Stimulated activated CD4-positive, alpha-beta T cell treated with anti-CD3 and anti-CD28 coated beads, Interleukin-4, amount 100 ng/mL, for 24 hours (primary cell): ENCODE measurements at regions not wholly inside any gene's neighbourhood (a gene's known extent, or its start where the extent isn't known, plus 50 kb on each side); places are given as distances from the start of the nearest gene placed in this dataset.

Source experiments
- DNase-seq: peaks from one replicate; pipeline ENCODE4 v3.0.0-alpha.2; 2020

DNA sequence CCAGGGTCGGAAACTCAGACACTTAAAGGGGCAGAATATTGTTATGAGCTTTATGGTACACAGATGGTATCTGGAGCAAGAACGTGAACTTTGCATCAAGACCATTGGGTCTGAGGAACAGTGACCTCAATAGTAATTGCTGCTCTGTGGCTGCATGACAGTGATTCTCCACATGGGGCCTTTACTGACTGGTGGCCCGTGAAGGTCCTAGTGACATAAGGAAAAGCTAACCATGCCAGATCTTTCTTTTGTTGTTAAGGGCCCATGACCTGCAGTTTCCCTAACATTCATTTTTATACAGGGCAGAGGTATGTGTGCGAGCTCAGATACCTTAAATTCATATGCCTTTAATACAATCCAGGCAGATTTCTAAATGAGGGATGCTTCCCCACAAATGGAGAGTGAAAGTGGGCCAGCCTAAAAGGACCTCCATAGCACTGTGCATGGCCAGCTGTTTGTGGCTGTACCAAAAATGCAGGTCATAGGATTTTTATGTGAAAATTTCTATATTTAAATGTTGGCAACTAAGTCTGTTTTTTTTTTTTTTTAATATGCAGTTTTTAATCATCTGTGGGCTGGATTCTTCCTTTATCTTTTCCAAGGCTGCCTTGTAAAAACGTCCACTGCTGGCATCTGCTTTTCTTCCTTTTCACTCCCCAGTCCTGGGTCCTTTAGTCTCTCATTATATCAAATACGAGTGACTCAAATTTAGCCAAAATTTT lies 188.0 kb upstream of the IL12A start:
- no peak for DNase-seq

DNA sequence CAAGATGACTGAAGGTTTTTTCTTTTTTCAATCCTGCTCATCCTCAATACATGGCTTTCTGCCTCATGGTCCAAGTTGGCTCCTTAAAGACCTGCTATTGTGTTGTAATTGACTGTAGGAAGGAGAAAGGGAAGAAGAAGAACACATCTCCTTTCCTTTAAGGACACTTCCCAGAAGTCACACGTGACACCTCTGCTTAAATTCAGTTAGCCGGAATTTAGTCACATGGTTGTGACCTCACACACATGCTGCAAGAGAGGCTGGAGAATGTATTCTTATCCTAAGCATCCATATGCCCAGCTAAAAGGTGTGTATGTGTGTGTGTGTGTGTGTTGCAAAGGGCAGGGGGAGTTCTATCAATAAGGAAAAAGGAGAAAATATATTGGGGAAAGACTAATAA lies 185.8 kb upstream of the IL12A start:
- no peak for DNase-seq

DNA sequence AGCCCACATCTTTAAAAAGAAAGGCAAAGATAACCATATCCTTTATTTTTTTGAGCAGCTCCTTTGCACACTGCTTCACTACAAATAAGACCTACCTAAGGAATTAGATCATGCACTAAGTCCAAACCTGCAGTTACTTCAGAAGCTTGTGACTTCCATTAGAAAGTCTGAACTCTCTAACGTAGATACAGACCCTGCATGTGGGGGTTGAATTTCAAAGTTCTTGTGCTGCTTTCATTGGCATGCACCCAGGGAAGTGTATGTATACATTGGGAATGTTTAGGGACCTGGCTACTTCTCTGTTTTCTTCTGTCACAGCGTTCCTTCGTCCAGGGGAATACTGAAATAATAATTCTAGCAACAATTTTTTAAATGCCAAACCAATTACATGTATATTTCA lies 185.2 kb upstream of the IL12A start:
- DNase-seq: no peak

DNA sequence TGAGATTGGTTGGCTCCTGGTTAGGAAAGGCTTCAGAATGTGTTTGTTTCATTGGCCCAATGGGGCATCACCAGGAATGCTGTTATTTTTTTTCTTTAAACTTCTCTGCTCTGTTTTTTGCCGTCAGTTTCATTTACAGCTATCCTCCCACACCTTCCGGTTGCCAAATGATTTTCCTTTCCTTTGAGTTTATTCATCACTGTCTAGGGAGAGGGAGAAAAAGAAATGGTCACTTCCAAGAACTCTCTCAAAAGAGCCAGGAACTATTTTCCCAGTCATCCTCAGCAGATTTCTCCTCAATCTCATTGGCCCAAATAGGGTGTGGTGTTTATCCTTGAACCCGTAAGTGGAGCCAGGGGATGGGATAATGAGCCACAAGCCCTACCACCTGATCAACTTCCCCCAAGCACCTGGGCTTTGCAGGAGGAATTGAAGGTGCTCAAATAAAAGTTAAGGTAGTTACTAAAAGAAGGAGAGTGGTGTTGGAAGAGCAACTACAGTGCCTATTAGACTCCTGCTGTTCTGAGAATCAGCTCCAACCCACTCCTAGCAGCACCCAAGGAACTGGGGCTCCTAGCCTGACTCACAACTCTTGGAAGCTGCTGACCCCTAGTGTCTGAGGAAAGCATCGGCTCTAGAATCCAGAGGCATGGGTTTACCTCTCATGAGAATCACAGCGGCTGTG lies 183.8 kb upstream of the IL12A start:
- DNase-seq: peak; percentile 8

DNA sequence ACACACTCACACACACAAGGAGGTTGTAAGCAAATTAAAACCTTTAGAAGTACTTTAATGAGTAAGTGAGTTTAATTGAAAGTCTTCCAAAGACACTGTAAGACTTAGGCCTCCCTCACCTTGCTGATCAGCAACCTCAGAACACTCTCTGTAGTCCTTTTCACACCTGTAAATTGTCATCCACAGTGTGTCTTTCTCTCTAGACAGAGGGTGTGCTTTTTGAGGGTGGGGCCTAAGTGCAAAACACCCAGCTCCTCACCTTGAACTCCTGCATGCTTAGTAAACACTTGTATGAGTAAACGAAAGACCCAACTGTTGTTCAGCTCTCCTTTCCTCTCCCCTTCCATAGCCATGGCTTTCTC lies 183.2 kb upstream of the IL12A start:
- DNase-seq: no peak

DNA sequence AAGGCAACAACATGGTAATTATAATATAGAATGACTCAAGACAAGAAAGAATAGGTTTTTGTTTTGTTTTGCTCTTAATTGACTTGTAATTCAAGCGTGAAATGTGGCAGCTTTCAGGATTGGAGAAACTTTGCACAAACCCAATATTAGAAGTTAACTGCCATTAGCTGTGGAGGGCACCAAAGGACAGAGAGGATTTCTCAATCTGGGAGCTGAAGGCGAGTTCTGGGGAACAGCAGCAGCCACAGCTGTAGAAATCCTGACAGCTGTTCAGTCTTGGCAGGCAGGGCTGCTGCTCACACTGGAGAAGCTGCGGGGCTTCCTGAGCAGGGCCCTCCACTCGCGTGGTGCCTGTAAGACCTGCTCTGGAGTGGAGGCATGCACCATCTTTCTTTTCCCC lies 182.2 kb upstream of the IL12A start:
- DNase-seq: no peak

DNA sequence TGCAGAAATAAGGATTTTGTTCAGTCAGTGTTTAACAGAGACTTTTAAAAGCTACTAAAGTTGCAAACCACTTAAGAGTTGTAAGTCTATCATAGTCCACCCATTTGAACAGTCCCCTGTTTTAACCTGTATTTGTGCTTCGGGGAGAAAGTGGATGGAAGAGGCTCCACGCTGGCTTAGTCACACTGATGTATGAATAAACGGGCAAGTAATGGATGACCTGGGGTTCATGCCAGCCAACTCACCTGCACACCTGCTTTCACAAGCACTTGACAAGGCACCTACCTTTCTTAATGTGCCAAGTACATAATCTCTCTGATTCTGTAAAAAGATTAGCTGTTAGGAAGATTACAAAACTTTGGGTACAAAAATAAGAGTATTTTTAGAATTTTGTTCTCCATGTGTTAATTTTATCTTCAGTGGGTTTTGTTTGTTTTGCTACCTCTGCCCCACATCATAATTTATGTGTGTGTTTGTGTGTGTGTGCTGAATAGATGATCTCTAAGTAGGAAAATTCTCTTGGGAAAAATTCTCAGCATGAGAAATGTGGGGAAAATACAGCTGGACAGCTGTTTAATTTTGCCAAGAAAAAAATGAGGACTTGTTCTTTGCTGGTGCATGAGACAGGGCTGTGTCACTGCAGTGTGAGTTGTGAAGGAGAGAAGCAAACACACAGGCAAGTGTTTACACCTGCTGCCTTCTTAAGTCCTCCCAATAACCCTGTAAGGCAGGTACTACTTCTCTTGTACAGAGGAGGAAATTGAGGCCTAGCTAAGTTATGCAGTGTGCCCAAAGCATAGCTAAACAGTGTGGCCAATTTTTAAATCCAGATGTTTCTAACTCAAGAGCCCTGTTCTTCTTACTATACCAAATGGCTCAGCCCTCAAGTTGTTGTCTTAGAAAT lies 181.2 kb upstream of the IL12A start:
- DNase-seq: no peak

DNA sequence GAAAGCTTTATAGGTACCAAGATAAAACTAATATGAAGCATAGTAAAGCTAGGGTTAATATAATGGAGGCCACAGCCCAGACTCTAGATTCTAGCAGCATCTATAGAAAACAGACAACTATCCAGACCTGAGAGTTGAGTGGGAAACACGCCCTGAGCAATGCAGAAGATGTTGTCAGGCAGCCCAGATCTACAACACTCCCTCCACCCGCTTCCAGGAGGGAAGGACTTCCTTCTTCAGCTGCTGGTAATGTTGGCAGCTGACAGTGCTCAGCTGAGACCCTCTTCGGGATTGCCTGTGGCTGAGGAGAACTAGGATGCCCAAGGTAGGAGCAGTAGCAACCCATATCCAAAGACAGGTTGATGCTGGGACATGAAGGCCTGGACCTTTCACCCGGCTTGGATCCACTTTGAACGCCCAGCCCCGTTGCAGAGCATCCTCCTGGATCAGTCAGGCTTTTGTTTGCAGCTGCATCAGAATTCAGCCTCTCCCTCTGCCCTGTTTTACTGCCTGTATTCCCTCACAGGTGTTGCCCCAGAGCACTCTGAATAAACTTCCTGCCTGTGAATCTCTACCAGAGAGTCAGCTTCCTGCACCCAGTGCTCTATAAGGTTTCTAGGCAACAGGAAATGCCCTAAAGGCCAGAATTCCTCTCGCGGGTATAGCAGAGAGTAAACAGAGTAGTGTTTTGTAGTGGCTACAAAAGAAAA lies 174.7 kb upstream of the IL12A start:
- DNase-seq: no peak

DNA sequence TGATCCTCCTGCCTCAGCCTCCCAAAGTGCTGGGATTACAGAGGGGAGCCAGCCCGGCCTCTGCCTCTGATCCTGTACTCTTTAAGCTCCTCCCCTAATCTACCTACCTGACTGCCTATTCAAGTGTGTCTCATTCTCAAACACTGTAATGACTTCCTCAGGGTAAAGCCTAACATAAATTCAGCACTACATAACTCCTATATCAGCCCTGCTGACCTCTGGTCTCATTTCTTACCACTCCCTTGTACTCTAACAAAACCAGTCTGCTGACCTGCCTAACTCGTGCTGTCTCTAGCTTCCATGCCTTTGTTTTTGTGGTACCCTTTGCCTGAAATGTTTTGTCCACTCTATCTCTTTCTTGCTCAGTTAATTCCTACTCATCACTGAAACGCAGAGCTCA lies 172.1 kb upstream of the IL12A start:
- no peak for DNase-seq

DNA sequence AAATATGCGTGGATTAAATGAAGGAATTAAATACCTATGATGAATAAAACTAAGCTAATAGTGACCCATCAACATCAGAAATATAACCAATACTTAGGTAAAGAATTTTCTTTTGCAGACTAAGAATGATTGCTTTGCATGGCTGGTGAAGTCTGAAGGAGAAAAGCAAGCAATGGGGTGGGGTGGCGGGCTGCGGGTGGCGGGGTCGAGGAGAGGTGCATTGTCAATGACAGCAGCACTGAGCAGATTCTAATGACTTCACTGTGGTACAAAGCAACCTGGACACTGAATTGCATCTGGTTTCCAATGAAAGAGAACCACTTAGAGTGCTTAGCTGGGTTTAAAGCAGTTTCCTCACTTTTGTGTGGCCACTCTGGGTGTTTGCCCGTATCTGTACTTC lies 171.5 kb upstream of the IL12A start:
- no peak for DNase-seq

DNA sequence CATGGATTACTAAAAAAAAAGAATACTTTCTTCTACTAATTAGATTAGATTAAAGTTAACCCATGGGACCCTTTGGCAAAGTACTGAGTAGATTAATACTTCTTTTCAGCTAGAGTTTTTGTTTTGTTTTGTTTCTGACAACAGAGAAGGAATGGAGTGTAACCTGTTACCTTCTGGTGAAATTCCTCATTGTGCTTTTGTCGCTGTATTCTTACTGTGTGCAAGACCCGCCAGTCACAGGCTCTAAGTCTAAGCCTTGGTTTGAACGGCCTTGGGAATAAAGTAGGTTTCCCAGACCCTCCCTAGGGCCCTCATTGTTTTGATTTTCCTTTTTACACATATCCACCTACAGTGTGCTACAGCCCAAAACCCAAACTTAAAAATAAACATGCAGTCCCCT lies 171.1 kb upstream of the IL12A start:
- no peak for DNase-seq

DNA sequence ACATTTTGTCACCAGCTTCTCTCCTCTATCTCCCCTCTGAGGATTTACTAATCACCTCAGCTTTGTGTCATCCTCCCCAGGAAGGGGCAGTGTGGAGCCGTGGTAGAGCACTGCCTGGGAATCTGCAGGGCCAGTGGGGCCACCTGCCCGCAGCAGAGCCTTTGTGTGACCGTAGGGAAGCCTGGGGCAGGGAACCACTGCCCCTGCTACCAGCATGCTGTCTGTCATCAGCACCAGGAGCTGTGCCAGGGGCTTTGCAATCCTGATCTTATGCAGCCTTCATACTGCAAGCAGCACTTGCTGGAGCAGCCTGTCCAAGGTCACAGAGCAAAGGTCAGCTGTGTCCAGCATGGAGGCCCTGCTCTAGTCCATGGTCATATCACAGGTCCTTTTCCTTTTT lies 170.2 kb upstream of the IL12A start:
- DNase-seq: no peak

DNA sequence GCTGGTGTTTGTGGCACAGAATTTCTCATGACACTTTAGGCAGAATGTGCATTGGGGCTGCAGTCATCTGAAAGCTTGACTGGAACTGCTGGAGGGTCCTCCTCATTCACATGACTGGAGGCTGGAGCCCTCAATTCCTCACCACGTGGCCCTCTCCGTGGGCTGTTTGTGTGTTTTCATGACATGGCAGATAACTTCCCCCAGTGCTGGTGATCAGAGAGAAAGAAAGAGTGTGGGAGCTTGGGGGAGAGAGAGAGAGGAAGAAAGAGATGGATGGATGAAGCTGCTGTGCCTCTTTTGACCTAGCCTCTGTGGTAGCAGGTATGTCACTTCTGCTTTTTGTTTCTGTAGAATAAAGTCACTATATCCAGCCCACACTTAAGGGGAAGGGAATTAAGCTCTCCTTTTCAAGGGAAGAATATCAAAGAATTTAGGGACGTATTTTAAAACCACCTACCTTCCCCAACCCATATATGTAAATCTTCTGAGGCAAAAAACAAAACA lies 169.6 kb upstream of the IL12A start:
- DNase-seq: no peak

DNA sequence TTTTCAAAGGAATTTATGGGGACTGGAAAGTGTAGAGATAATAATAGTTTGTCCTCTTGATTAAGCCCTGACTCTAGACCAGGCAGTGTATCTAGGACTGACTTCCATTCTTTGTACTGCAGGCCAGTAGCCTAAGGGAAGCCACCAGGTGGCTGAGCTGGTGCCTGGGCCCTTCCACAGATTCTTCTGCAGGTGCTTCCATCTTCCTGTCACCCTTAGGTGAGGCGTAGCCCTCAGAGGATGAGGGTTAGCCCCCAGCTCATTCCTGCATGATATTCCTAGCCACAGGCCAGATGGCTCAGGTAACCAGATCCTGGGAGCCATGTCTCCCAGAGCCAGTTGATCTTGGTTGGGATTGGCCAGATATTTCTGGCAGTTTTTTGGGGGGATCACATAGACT lies 169.0 kb upstream of the IL12A start:
- DNase-seq: no peak

DNA sequence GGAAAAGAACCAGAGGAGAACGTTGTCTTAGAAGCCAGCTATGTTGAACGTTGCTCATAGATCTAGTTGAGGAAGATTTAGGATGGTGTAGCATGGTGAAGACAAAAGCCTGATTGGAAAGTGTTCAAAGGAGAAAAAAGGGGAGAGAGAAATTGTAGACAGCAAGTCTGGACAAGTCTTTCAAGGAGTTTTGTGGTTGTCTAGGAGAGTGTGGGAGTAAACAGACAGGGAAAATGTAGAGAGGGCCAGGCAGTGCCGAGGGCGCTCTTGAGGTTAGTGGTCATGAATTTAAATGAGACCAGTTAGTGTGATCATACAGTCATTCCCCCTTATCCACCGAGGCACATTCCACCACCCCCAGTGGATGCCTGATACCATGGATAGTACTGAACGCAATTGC lies 167.5 kb upstream of the IL12A start:
- no peak for DNase-seq

DNA sequence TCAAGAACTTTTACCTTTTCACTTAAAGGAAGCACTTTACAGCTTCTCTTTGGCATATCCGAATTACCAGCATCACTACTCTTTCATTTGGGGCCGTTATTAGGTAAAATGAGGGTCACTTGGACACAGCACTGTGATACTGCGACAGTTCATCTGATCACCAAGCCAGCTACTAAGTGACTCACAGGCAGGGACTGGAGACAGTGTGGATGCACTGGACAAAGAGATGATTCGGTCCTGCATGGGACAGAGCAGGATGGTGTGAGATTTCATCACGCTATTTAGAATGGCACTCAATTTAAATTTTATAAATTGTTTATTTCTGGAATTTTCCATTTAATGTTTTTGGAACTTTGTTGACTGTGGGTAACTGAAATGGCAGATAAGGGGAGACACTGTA lies 166.9 kb upstream of the IL12A start:
- no peak for DNase-seq

DNA sequence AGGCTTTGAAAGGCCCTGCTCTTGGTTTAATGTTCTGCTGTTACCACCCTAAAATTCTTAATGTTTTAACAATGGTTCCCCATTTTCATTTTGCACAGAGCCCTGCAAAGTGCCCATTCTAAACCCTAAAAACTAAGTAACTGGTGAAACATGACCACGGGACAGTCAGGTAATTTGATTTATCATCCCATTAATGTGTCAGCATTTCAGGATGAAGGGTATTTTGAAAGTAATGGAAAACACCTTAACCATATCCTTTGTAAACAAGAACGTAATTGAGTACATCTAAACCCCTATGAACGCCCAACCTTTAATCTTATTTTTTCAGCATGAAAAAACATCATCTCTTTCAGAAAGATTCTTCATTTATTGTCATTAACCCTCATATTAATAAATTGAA lies 164.9 kb upstream of the IL12A start:
- DNase-seq: no peak

DNA sequence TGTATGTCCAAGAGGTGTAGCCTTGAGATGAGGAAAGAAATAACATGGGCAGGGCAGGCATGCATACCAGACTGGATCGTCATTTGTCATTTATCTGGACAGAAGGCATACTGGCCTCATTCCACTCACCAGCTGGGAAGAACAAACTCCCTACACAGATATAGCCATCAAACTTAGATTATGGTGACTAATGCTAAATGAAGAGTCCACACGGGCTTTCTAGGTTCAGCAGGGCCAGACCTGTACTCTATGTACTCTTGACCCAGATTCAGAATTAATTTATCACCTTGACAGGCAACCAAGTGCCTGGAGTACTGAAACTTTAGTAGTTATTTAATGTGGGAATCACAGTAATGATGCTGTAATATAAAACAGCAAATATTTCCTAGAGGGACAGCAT lies 164.3 kb upstream of the IL12A start:
- no peak for DNase-seq

DNA sequence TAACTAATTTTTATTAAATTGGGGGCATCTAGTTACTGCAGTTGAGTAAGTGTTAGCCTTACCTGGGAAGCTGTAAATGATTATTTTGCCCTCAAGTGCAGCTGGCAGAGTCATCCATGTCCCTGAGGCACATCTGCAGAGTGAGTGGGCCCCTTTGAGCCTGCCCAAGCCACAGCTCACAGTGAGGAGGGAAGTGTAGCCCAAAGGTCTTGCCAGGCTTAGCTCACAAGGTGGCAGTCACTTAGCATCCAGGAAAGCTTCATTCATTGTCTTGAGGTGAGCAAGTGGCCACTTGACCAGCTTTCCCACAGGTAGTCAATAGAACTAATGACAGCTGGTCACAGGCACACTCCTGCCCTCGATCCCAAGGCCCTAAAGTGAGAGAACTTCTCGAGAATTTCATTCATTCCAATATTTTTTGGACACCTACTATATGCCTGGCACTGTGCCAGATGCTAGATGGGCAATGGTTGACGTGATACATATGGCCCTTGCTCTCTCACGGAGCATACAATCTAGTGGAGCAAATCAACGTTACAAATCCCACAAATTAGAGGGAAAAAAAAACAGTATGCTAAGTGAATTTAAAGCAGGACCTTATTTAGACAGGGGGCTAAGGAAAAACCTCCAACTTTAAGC lies 163.3 kb upstream of the IL12A start:
- no peak for DNase-seq

DNA sequence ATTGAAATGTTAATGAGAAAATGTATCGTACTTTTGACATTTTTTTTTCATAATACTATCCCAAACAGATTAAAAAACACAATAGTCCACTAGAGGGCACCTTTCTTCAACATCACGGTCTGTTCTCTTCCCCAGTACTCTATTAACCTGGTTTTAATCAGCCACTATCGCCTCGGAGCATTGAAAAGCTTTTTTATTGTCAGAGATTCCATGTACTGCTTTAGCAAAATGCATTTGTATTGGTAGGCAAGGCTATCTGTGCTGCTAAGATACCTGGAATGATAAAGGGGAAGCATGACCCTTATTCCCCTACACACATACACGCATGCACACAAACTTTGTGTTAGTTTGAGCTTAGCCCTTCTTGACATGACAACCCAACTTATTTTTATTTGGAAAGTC lies 160.1 kb upstream of the IL12A start:
- no peak for DNase-seq

DNA sequence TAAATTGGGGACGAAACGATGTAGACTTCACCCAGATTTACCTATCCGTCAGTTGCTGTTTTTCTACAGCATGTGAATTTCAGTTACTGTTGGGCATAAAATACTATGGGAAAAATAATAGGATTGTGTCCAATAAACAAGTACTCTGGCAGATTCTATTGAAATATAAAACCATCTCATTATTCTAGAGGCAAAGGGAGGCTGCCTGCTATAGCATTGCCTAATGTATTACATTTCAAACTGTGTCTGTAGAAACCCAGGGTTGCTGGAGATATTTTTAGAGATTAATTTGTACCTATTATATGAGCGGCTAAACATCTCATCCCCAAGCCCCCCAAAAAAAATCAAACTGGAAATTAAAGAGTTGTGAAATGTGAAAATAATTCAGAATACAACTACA lies 159.6 kb upstream of the IL12A start:
- no peak for DNase-seq

DNA sequence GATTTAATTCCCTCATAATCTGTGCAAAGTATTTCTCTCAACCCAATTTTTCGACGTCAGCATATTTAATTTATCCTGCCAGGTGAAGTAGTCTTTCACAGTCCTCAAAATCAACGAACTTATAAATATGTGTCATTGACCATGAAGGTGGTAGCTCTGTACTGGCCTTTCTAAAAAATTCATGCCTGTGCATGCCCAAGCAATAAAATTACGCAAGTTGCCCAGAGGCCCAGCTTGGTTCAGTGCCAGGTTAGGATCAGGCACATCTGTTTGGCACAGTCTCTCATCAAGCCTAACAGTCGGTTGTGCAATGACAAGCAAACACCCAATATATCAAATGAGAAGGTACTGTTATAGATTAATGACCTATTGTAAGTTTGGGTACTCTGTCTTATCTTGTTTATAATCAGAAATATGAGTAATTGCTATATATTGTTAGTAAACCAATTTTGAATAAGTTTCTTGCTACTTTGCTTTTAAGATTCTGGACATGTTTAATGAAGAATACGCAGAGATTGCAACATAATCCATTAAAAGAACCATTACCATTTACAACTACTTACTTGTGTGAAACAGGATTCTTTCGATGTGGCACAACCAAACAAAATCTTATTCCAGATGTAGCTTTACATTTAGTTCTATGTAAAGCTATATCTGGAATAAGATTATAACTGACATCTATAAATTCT lies 159.0 kb upstream of the IL12A start:
- no peak for DNase-seq
